ENCODE measurements at regions not wholly inside any gene's neighbourhood (a gene's known extent, or its start where the extent isn't known, plus 50 kb on each side); places are given as distances from the start of the nearest gene placed in this dataset.
"Not testable (repeated sequence)": the region's sequence is repeated elsewhere in the genome, so short reads cannot be mapped to it uniquely, and the experiment has no call there.

GRCh38 chr7:131625817-131626372 is 69.5 kb upstream of the PODXL start:
- Histone ChIP-seq H2AFZ (ENCODE audit: low read depth, low read length) (no peak overlapping the region), H3K4me1 (ENCODE audit: insufficient read depth, low read length) (no peaks in the 10 kb centered on the region), H3K27me3 (ENCODE audit: insufficient read depth, low read length, poor library complexity) (peaks cover 18% of the 10 kb centered on the region), H3K79me2 (ENCODE audit: insufficient read depth, low read length) (no peaks in the 10 kb centered on the region), H3K9me3 (ENCODE audit: insufficient read depth, low read length, severe bottlenecking) (no peaks in the 10 kb centered on the region), H3K36me3 (ENCODE audit: insufficient read depth, low read length) (no peaks in the 10 kb centered on the region), H4K20me1 (ENCODE audit: insufficient read depth, low read length) (no peaks in the 10 kb centered on the region; the same call in 1 of the 2 replicates), H3K27ac (ENCODE audit: low read length) (no peak overlapping the region), H3K4me2 (ENCODE audit: insufficient read depth, low read length) (no peak overlapping the region), H3K9ac (ENCODE audit: low read depth, low read length) (no peak overlapping the region), H3K4me3 (ENCODE audit: low read depth in 1 of 2, low read length in 2 of 2) (no peak overlapping the region)
- DNase-seq (no peak), ATAC-seq (ENCODE audit: insufficient read depth, low read depth) (no peak)
- no peak for TF ChIP-seq EZH2 (IDR thresholded peaks at IDR 0.05; ENCODE audit: borderline replicate concordance, low read depth, low read length, severe bottlenecking)
- TF ChIP-seq, protein P1, sequence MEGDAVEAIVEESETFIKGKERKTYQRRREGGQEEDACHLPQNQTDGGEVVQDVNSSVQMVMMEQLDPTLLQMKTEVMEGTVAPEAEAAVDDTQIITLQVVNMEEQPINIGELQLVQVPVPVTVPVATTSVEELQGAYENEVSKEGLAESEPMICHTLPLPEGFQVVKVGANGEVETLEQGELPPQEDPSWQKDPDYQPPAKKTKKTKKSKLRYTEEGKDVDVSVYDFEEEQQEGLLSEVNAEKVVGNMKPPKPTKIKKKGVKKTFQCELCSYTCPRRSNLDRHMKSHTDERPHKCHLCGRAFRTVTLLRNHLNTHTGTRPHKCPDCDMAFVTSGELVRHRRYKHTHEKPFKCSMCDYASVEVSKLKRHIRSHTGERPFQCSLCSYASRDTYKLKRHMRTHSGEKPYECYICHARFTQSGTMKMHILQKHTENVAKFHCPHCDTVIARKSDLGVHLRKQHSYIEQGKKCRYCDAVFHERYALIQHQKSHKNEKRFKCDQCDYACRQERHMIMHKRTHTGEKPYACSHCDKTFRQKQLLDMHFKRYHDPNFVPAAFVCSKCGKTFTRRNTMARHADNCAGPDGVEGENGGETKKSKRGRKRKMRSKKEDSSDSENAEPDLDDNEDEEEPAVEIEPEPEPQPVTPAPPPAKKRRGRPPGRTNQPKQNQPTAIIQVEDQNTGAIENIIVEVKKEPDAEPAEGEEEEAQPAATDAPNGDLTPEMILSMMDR (IDR thresholded peaks at IDR 0.05; ENCODE audit: borderline replicate concordance, extremely low read depth, low read length, poor library complexity, severe bottlenecking) = no peak

- H3K36me3 ChIP-seq (ENCODE audit: insufficient read depth, low read length); DNase-seq; H3K9ac ChIP-seq (ENCODE audit: low read depth, low read length); H3K4me2 ChIP-seq (ENCODE audit: insufficient read depth, low read length); H3K9me3 ChIP-seq (ENCODE audit: insufficient read depth, low read length, severe bottlenecking); H3K27ac ChIP-seq (ENCODE audit: low read length); H3K79me2 ChIP-seq (ENCODE audit: insufficient read depth, low read length); ATAC-seq (ENCODE audit: insufficient read depth, low read depth); H3K4me1 ChIP-seq (ENCODE audit: insufficient read depth, low read length); H3K4me3 ChIP-seq (ENCODE audit: low read depth in 1 of 2, low read length in 2 of 2); H4K20me1 ChIP-seq (ENCODE audit: insufficient read depth, low read length); H2AFZ ChIP-seq (ENCODE audit: low read depth, low read length): not testable (repeated sequence)
- peaks cover 14% of the 10 kb centered on the region for H3K27me3 ChIP-seq (ENCODE audit: insufficient read depth, low read length, poor library complexity)
These were observed 68.9 kb upstream of the PODXL start for GRCh38 chr7:131625345-131625744.

- no peak for TF ChIP-seq EZH2 (IDR thresholded peaks at IDR 0.05; ENCODE audit: borderline replicate concordance, low read depth, low read length, severe bottlenecking)
- TF ChIP-seq, protein P1 (IDR thresholded peaks at IDR 0.05; ENCODE audit: borderline replicate concordance, extremely low read depth, low read length, poor library complexity, severe bottlenecking) = no peak
- H3K27me3 ChIP-seq (ENCODE audit: insufficient read depth, low read length, poor library complexity) = peaks cover 7% of the 10 kb centered on the region
- no peaks in the 10 kb centered on the region for H3K36me3 ChIP-seq (ENCODE audit: insufficient read depth, low read length)
- no peak overlapping the region for H2AFZ ChIP-seq (ENCODE audit: low read depth, low read length)
- no peaks in the 10 kb centered on the region; the same call in 1 of the 2 replicates for H4K20me1 ChIP-seq (ENCODE audit: insufficient read depth, low read length)
- ATAC-seq (ENCODE audit: insufficient read depth, low read depth) = no peak
- no peak for DNase-seq
- no peak overlapping the region for H3K9ac ChIP-seq (ENCODE audit: low read depth, low read length)
- no peaks in the 10 kb centered on the region for H3K9me3 ChIP-seq (ENCODE audit: insufficient read depth, low read length, severe bottlenecking)
- H3K4me1 ChIP-seq (ENCODE audit: insufficient read depth, low read length) = no peaks in the 10 kb centered on the region
- H3K4me3 ChIP-seq (ENCODE audit: low read depth in 1 of 2, low read length in 2 of 2) = no peak overlapping the region
- no peak overlapping the region for H3K27ac ChIP-seq (ENCODE audit: low read length)
- no peaks in the 10 kb centered on the region for H3K79me2 ChIP-seq (ENCODE audit: insufficient read depth, low read length)
- H3K4me2 ChIP-seq (ENCODE audit: insufficient read depth, low read length) = no peak overlapping the region
These were observed 68.1 kb upstream of the PODXL start for GRCh38 chr7:131624536-131624935.

- no peak overlapping the region for H3K4me2 ChIP-seq (ENCODE audit: insufficient read depth, low read length)
- no peaks in the 10 kb centered on the region for H3K4me1 ChIP-seq (ENCODE audit: insufficient read depth, low read length)
- H4K20me1 ChIP-seq (ENCODE audit: insufficient read depth, low read length) = no peaks in the 10 kb centered on the region; the same call in 1 of the 2 replicates
- H2AFZ ChIP-seq (ENCODE audit: low read depth, low read length) = no peak overlapping the region
- no peak overlapping the region for H3K27ac ChIP-seq (ENCODE audit: low read length)
- H3K27me3 ChIP-seq (ENCODE audit: insufficient read depth, low read length, poor library complexity) = peaks cover 4% of the 10 kb centered on the region
- H3K79me2 ChIP-seq (ENCODE audit: insufficient read depth, low read length) = no peaks in the 10 kb centered on the region
- no peak for TF ChIP-seq EZH2 (IDR thresholded peaks at IDR 0.05; ENCODE audit: borderline replicate concordance, low read depth, low read length, severe bottlenecking)
- TF ChIP-seq, protein P1 (IDR thresholded peaks at IDR 0.05; ENCODE audit: borderline replicate concordance, extremely low read depth, low read length, poor library complexity, severe bottlenecking) = no peak
- H3K9me3 ChIP-seq (ENCODE audit: insufficient read depth, low read length, severe bottlenecking) = no peaks in the 10 kb centered on the region
- DNase-seq = no peak
- no peak for ATAC-seq (ENCODE audit: insufficient read depth, low read depth)
- H3K4me3 ChIP-seq (ENCODE audit: low read depth in 1 of 2, low read length in 2 of 2) = no peak overlapping the region
- no peak overlapping the region for H3K9ac ChIP-seq (ENCODE audit: low read depth, low read length)
- no peaks in the 10 kb centered on the region for H3K36me3 ChIP-seq (ENCODE audit: insufficient read depth, low read length)
These were observed 66.7 kb upstream of the PODXL start for GRCh38 chr7:131623154-131623553.
